IMR-90 (cell line): ENCODE measurements at regions not wholly inside any gene's neighbourhood (a gene's known extent, or its start where the extent isn't known, plus 50 kb on each side); places are given as distances from the start of the nearest gene placed in this dataset.

Experiments
- ATAC-seq: fragments of 200-7000 bp; cut with Tn5 transposase; 2 replicates; pipeline ENCODE4 v1.9.1; 2020; ENCODE audit warnings: low read depth, mild to moderate bottlenecking, moderate library complexity
- BruUV-seq: library from RNA; stranded (reverse); fragments of 400-500 nt; replicated peaks from 2 replicates; lab custom pipeline; 2021; lab: Mats Ljungman, UMichigan
- CTCF ChIA-PET: fragments of 300-600 bp; formaldehyde crosslinking; extraction: SDS; loops from one replicate; lab custom pipeline; 2021; ENCODE audit warnings: antibody characterized with exemption; lab: Yijun Ruan, JAX
- POLR2A ChIA-PET: fragments of 300-600 bp; sonication (Branson Sonifier 250); formaldehyde crosslinking; loops from one replicate; lab custom pipeline; 2022; ENCODE audit warnings: antibody characterized with exemption; ENCODE audit not compliant: unreplicated experiment; lab: Charles Lee
- DNase-seq: peaks from one replicate; pipeline ENCODE4 v3.0.0; 2013
- H2AFZ ChIP-seq: replicated peaks from 2 replicates; pipeline ENCODE3; 2013; ENCODE audit warnings: low read length, mild to moderate bottlenecking; ENCODE audit not compliant: poor library complexity
- H2AK5ac ChIP-seq: 2 replicates; pipeline ENCODE4 v1.6.1; 2013; ENCODE audit warnings: low read depth, low read length, inconsistent platforms
- H2AK9ac ChIP-seq: replicated peaks from 2 replicates; pipeline ENCODE3; 2013; ENCODE audit warnings: mild to moderate bottlenecking, low read depth, low read length, moderate library complexity; ENCODE audit not compliant: poor library complexity
- H2BK120ac ChIP-seq: 2 replicates; pipeline ENCODE4 v1.6.1; 2013; ENCODE audit warnings: low read depth, low read length, inconsistent platforms
- H2BK15ac ChIP-seq: 3 replicates; pipeline ENCODE4 v1.6.1; 2013; ENCODE audit warnings: low read depth, low read length, inconsistent platforms
- H2BK20ac ChIP-seq: 2 replicates; pipeline ENCODE4 v1.6.1; 2013; ENCODE audit warnings: low read depth, mild to moderate bottlenecking, inconsistent platforms, low read length, moderate library complexity
- H2BK5ac ChIP-seq: 2 replicates; pipeline ENCODE4 v1.6.1; 2013; ENCODE audit warnings: mild to moderate bottlenecking, low read depth, low read length, inconsistent platforms; ENCODE audit not compliant: poor library complexity, severe bottlenecking
- H3K14ac ChIP-seq: replicated peaks from 2 replicates; pipeline ENCODE4 v1.6.1; 2013; ENCODE audit warnings: low read depth, low read length, inconsistent platforms
- H3K18ac ChIP-seq: 2 replicates; pipeline ENCODE4 v1.6.1; 2013; ENCODE audit warnings: low read depth, low read length, control low read depth
- H3K23ac ChIP-seq: 2 replicates; pipeline ENCODE4 v1.6.1; 2013; ENCODE audit warnings: low read depth, low read length, inconsistent platforms
- H3K27ac ChIP-seq: 2 replicates; pipeline ENCODE4 v1.5.1; 2013; ENCODE audit warnings: mild to moderate bottlenecking, control low read depth, low read length; ENCODE audit not compliant: insufficient read depth
- H3K27me3 ChIP-seq: 2 replicates; pipeline ENCODE4 v1.6.1; 2013; ENCODE audit warnings: low read length; ENCODE audit not compliant: control insufficient read depth, insufficient read depth
- H3K36me3 ChIP-seq: 2 replicates; pipeline ENCODE4 v1.6.1; 2013; ENCODE audit warnings: low read length, mixed read lengths; ENCODE audit not compliant: control insufficient read depth, insufficient read depth
- H3K4ac ChIP-seq: 2 replicates; pipeline ENCODE4 v1.6.1; 2013; ENCODE audit warnings: low read depth, low read length, inconsistent platforms
- H3K4me1 ChIP-seq: 2 replicates; pipeline ENCODE4 v1.6.1; 2013; ENCODE audit warnings: low read length, mixed read lengths; ENCODE audit not compliant: control insufficient read depth, insufficient read depth
- H3K4me2 ChIP-seq: 2 replicates; pipeline ENCODE4 v1.6.1; 2013; ENCODE audit warnings: low read depth, mild to moderate bottlenecking, control low read depth, low read length, moderate library complexity
- H3K4me3 ChIP-seq: 2 replicates; pipeline ENCODE4 v1.5.1; 2013; ENCODE audit warnings: low read depth, mild to moderate bottlenecking, control low read depth, low read length, moderate library complexity; ENCODE audit not compliant: insufficient read depth
- H3K56ac ChIP-seq: 2 replicates; pipeline ENCODE4 v1.6.1; 2013; ENCODE audit warnings: low read length, inconsistent platforms; ENCODE audit not compliant: insufficient read depth; ENCODE audit errors: extremely low read depth
- H3K79me1 ChIP-seq, 2 experiments: 2 replicates each; pipeline ENCODE4 v1.6.1; 2013; ENCODE audit warnings: low read length in 2 of 2, inconsistent platforms in 1 of 2, low read depth in 1 of 2
- H3K9ac ChIP-seq: 2 replicates; pipeline ENCODE4 v1.6.1; 2013; ENCODE audit warnings: low read depth, low read length, control low read depth
- H3K9me1 ChIP-seq: 2 replicates; pipeline ENCODE4 v1.6.1; 2013; ENCODE audit warnings: low read length, inconsistent platforms; ENCODE audit not compliant: insufficient read depth
- H3K9me3 ChIP-seq: 2 replicates; pipeline ENCODE4 v1.6.1; 2013; ENCODE audit warnings: low read length; ENCODE audit not compliant: control insufficient read depth, insufficient read depth
- H4K20me1 ChIP-seq: 2 replicates; pipeline ENCODE4 v1.6.1; 2013; ENCODE audit warnings: low read length, inconsistent platforms; ENCODE audit not compliant: insufficient read depth
- H4K5ac ChIP-seq: 2 replicates; pipeline ENCODE4 v1.6.1; 2013; ENCODE audit warnings: mild to moderate bottlenecking, low read depth, low read length, control low read depth
- H4K8ac ChIP-seq, 2 experiments: 2 replicates each; pipeline ENCODE4 v1.6.1; 2013; ENCODE audit warnings: low read depth in 2 of 2, low read length in 2 of 2, control low read depth in 1 of 2, inconsistent platforms in 1 of 2
- H4K91ac ChIP-seq: 2 replicates; pipeline ENCODE4 v1.6.1; 2013; ENCODE audit warnings: low read depth, low read length, inconsistent platforms; ENCODE audit not compliant: insufficient read depth
- BHLHE40 ChIP-seq: fragments of 150-350 bp; IDR thresholded peaks from 2 replicates; pipeline ENCODE4 v1.6.1; 2016; ENCODE audit warnings: mild to moderate bottlenecking, low read depth, low read length
- CEBPB ChIP-seq: IDR thresholded peaks from 2 replicates; pipeline ENCODE4 v1.6.1; 2012; ENCODE audit warnings: low read depth, low read length, improper control_type of control experiment
- CHD1 ChIP-seq: IDR thresholded peaks from 2 replicates; pipeline ENCODE4 v1.6.1; 2012; ENCODE audit warnings: low read depth, low read length, improper control_type of control experiment
- ELK1 ChIP-seq: fragments of 150-350 bp; IDR thresholded peaks from 2 replicates; pipeline ENCODE4 v1.6.1; 2016; ENCODE audit warnings: low read depth, mild to moderate bottlenecking, low read length, moderate library complexity, borderline replicate concordance
- FOS ChIP-seq: fragments of 150-350 bp; IDR thresholded peaks from 2 replicates; pipeline ENCODE4 v1.6.1; 2016; ENCODE audit warnings: low read depth, low read length
- MAFK ChIP-seq: IDR thresholded peaks from 2 replicates; pipeline ENCODE4 v1.6.1; 2012; ENCODE audit warnings: low read depth, low read length, improper control_type of control experiment
- MAZ ChIP-seq: IDR thresholded peaks from 2 replicates; pipeline ENCODE4 v1.6.1; 2012; ENCODE audit warnings: low read depth, mild to moderate bottlenecking, low read length, improper control_type of control experiment, moderate library complexity, borderline replicate concordance
- MXI1 ChIP-seq: IDR thresholded peaks from 2 replicates; pipeline ENCODE4 v1.6.1; 2012; ENCODE audit warnings: low read depth, mild to moderate bottlenecking, low read length, moderate library complexity, borderline replicate concordance
- NFE2L2 ChIP-seq: fragments of 150-350 bp; IDR thresholded peaks from 2 replicates; pipeline ENCODE4 v1.6.1; 2016; ENCODE audit warnings: low read depth, mild to moderate bottlenecking, low read length
- POLR2A ChIP-seq: IDR thresholded peaks from 2 replicates; pipeline ENCODE4 v1.6.1; 2012; ENCODE audit warnings: mild to moderate bottlenecking, low read depth, low read length
- RAD21 ChIP-seq: IDR thresholded peaks from 2 replicates; pipeline ENCODE4 v1.6.1; 2012; ENCODE audit warnings: low read length, improper control_type of control experiment
- RCOR1 ChIP-seq: IDR thresholded peaks from 2 replicates; pipeline ENCODE4 v1.6.1; 2012; ENCODE audit warnings: mild to moderate bottlenecking, low read length, improper control_type of control experiment; ENCODE audit not compliant: insufficient replicate concordance
- RFX5 ChIP-seq: IDR thresholded peaks from 2 replicates; pipeline ENCODE4 v1.8.0; 2012; ENCODE audit warnings: low read depth, mild to moderate bottlenecking, low read length, moderate library complexity
- SMC3 ChIP-seq: fragments of 150-350 bp; IDR thresholded peaks from 2 replicates; pipeline ENCODE4 v1.6.1; 2016; ENCODE audit warnings: low read depth, mild to moderate bottlenecking, antibody characterized with exemption, low read length, moderate library complexity
- WGBS, 2 experiments: methylation state at CpG; one replicate each; pipeline versions ENCODE4 v1.1.5 to v1.1.7; 2013; ENCODE audit warnings: missing lambda C conversion rate in 2 of 2; ENCODE audit not compliant: insufficient read length in 1 of 2; ENCODE audit errors: extremely low coverage in 2 of 2; 5-methylcytosine and 5-hydroxymethylcytosine counted together
- dilution Hi-C: fragments of 300-500 bp; cut with HindIII; formaldehyde crosslinking; loops from one replicate; pipeline ENCODE4 v1.14.3; 2018; ENCODE audit warnings: low sequenced_read_pairs; ENCODE audit not compliant: unreplicated experiment
- in situ Hi-C: fragments of 300-500 bp; cut with MboI; formaldehyde crosslinking; loops from 3 replicates; pipeline ENCODE4 v1.14.3; 2019; ENCODE audit warnings: low sequenced_read_pairs, inconsistent platforms, mixed read lengths
- intact Hi-C: fragments of 100-400 bp; cut with micrococcal nuclease; formaldehyde crosslinking; loops from 2 replicates; pipeline ENCODE4 v1.10.0; 2022
- TF ChIP-seq, protein P1 (sequence below): fragments of 150-350 bp; IDR thresholded peaks from 2 replicates; pipeline ENCODE4 v1.6.1; 2017; ENCODE audit warnings: mild to moderate bottlenecking, antibody characterized with exemption, low read length, low read depth
- TF ChIP-seq, protein P2 (sequence below): conservative IDR thresholded peaks from 2 replicates; pipeline ENCODE4 v1.5.1; 2012; ENCODE audit warnings: mild to moderate bottlenecking, low read depth, low read length, improper control_type of control experiment

DNA sequence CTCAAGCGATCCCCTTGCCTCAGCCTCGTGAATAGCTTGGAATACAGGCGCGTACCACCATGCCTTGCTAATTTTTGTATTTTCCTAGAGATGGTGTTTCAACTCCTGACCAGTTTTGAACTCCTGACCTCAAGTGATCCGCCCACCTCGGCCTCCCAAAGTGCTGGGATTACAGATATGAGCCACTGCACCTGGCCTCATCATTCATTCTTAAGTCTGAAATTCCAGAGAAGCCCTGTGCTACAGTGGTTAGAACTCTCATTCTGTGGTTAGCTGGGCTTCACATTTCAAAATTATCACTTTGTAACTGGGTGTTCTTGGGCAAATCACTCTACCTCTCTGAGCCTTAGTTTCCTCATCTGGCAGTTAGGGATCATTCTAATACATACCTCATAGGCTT, 86.1 kb upstream of the POU3F1 start:
- intact Hi-C loops (no loop called here), in situ Hi-C loops (no loop called here), dilution Hi-C loops (no loop called here)
- no peak overlapping the region for H4K8ac ChIP-seq
- no peak for ATAC-seq
- H4K5ac ChIP-seq: no peak overlapping the region
- H2AK5ac ChIP-seq: no peak overlapping the region
- H3K23ac ChIP-seq: no peak overlapping the region
- H2BK15ac ChIP-seq: no peak overlapping the region
- ChIA-PET CTCF (no interaction called here), POLR2A (no interaction called here)
- H3K4me1 ChIP-seq: no peaks in the 10 kb centered on the region
- WGBS, 2 experiments: 73% methylated on average over 3 of the region's 6 CpGs; no CpG with 5 or more reads in 1 of the 2 experiments
- peaks cover 49% of the 10 kb centered on the region for H3K27me3 ChIP-seq
- no peak overlapping the region for H3K56ac ChIP-seq
- no peak overlapping the region for H2BK5ac ChIP-seq
- no peak overlapping the region for H3K4ac ChIP-seq
- TF ChIP-seq FOS (no peak), SMC3 (no peak), RFX5 (no peak), MAFK (no peak), MAZ (no peak), CHD1 (no peak), ELK1 (no peak), POLR2A (no peak), NFE2L2 (no peak), RAD21 (no peak), BHLHE40 (no peak), MXI1 (no peak), CEBPB (no peak), RCOR1 (no peak)
- TF ChIP-seq, protein P1, sequence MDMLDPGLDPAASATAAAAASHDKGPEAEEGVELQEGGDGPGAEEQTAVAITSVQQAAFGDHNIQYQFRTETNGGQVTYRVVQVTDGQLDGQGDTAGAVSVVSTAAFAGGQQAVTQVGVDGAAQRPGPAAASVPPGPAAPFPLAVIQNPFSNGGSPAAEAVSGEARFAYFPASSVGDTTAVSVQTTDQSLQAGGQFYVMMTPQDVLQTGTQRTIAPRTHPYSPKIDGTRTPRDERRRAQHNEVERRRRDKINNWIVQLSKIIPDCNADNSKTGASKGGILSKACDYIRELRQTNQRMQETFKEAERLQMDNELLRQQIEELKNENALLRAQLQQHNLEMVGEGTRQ: no peak
- TF ChIP-seq, protein P2, sequence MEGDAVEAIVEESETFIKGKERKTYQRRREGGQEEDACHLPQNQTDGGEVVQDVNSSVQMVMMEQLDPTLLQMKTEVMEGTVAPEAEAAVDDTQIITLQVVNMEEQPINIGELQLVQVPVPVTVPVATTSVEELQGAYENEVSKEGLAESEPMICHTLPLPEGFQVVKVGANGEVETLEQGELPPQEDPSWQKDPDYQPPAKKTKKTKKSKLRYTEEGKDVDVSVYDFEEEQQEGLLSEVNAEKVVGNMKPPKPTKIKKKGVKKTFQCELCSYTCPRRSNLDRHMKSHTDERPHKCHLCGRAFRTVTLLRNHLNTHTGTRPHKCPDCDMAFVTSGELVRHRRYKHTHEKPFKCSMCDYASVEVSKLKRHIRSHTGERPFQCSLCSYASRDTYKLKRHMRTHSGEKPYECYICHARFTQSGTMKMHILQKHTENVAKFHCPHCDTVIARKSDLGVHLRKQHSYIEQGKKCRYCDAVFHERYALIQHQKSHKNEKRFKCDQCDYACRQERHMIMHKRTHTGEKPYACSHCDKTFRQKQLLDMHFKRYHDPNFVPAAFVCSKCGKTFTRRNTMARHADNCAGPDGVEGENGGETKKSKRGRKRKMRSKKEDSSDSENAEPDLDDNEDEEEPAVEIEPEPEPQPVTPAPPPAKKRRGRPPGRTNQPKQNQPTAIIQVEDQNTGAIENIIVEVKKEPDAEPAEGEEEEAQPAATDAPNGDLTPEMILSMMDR: no peak
- no peaks in the 10 kb centered on the region for H3K79me1 ChIP-seq
- no peak overlapping the region for H3K9ac ChIP-seq
- no peak overlapping the region for H2BK20ac ChIP-seq
- no peak overlapping the region for H2AFZ ChIP-seq
- H3K14ac ChIP-seq: no peak overlapping the region
- no peak overlapping the region for H4K91ac ChIP-seq
- H3K9me1 ChIP-seq: no peaks in the 10 kb centered on the region
- no peak for DNase-seq
- no peaks in the 10 kb centered on the region for H3K36me3 ChIP-seq
- H2BK120ac ChIP-seq: no peak overlapping the region
- no peak overlapping the region for H3K18ac ChIP-seq
- no peaks in the 10 kb centered on the region for H3K9me3 ChIP-seq
- BruUV-seq: no TSS peak
- no peak overlapping the region for H3K4me3 ChIP-seq
- H3K4me2 ChIP-seq: no peak overlapping the region
- H2AK9ac ChIP-seq: no peak overlapping the region
- no peaks in the 10 kb centered on the region for H4K20me1 ChIP-seq
- no peak overlapping the region for H3K27ac ChIP-seq
